GM23338 (cell line): ENCODE measurements at regions not wholly inside any gene's neighbourhood (a gene's known extent, or its start where the extent isn't known, plus 50 kb on each side); places are given as distances from the start of the nearest gene placed in this dataset.

ENCODE experiments used
- CREB1 ChIP-seq: fragments of 250-450 bp; sonication (Bioruptor Pico); IDR thresholded peaks from 2 replicates; pipeline ENCODE4 v1.5.0; 2020; ENCODE audit warnings: low read depth, mild to moderate bottlenecking, moderate library complexity
- CTCF ChIP-seq, 2 experiments: fragments of 200-600 bp in 1 of 2; sonication (generic) in 1 of 2; conservative IDR thresholded peaks; 2 replicates each; pipeline versions ENCODE4 v1.5.1 to v1.6.1; 2016 to 2017; ENCODE audit warnings: antibody characterized with exemption in 2 of 2, low read depth in 2 of 2, mild to moderate bottlenecking in 2 of 2, moderate library complexity in 1 of 2
- ETS1 ChIP-seq: IDR thresholded peaks from 2 replicates; pipeline ENCODE4 v1.6.1; 2016; ENCODE audit warnings: antibody characterized with exemption
- EZH2 ChIP-seq: fragments of 200-600 bp; sonication (generic); IDR thresholded peaks from one replicate; pipeline ENCODE4 v1.8.0; 2017; ENCODE audit warnings: antibody characterized with exemption, mild to moderate bottlenecking, low read depth; ENCODE audit not compliant: unreplicated experiment
- EZH2phosphoT487 ChIP-seq: fragments of 200-600 bp; sonication (generic); IDR thresholded peaks from one replicate; pipeline ENCODE4 v1.8.1; 2018; ENCODE audit warnings: antibody characterized with exemption; ENCODE audit not compliant: unreplicated experiment
- JUNB ChIP-seq: IDR thresholded peaks from one replicate; pipeline ENCODE4 v1.6.1; 2016; ENCODE audit warnings: antibody characterized with exemption; ENCODE audit not compliant: unreplicated experiment
- NANOG ChIP-seq: IDR thresholded peaks from 2 replicates; pipeline ENCODE4 v1.6.1; 2016; ENCODE audit warnings: antibody characterized with exemption, borderline replicate concordance
- POLR2AphosphoS5 ChIP-seq: IDR thresholded peaks from 2 replicates; pipeline ENCODE4 v1.6.1; 2016; ENCODE audit warnings: antibody characterized with exemption, low read depth
- REST ChIP-seq: IDR thresholded peaks from one replicate; pipeline ENCODE4 v1.6.1; 2018; ENCODE audit warnings: antibody characterized with exemption; ENCODE audit not compliant: unreplicated experiment
- STAT1 ChIP-seq: IDR thresholded peaks from one replicate; pipeline ENCODE4 v1.6.1; 2016; ENCODE audit warnings: antibody characterized with exemption; ENCODE audit not compliant: unreplicated experiment
- ZNF114 ChIP-seq: fragments of 250-450 bp; sonication (Bioruptor Pico); IDR thresholded peaks from 2 replicates; pipeline ENCODE4 v1.5.0; 2020; ENCODE audit warnings: mild to moderate bottlenecking, moderate library complexity
- ZNF331 ChIP-seq: fragments of 250-450 bp; sonication (Bioruptor Pico); IDR thresholded peaks from 2 replicates; pipeline ENCODE4 v1.5.0; 2020; ENCODE audit warnings: low read depth, mild to moderate bottlenecking, moderate library complexity
- ZNF462 ChIP-seq: fragments of 250-450 bp; sonication (Bioruptor Pico); IDR thresholded peaks from 2 replicates; pipeline ENCODE4 v1.5.0; 2020; ENCODE audit warnings: mild to moderate bottlenecking, moderate library complexity

GRCh38 chr5:115069087-115069968 is 100.4 kb downstream of the TRIM36 start:
- no peak for TF ChIP-seq EZH2
- no peak for TF ChIP-seq REST
- peak; percentile 92 to 97 for TF ChIP-seq CTCF (conservative IDR thresholded peaks at IDR 0.05; ENCODE audit: low read depth in 2 of 2)
- no peak for TF ChIP-seq CREB1 (CRISPR knock-in tag)
- no peak for TF ChIP-seq POLR2AphosphoS5
- TF ChIP-seq ETS1: no peak
- no peak for TF ChIP-seq STAT1
- no peak for TF ChIP-seq ZNF114
- TF ChIP-seq EZH2phosphoT487: no peak
- no peak for TF ChIP-seq JUNB
- no peak for TF ChIP-seq ZNF331 (CRISPR knock-in tag)
- TF ChIP-seq ZNF462 (CRISPR knock-in tag): no peak
- no peak for TF ChIP-seq NANOG
